Calu3 (cell line): ENCODE measurements at regions not wholly inside any gene's neighbourhood (a gene's known extent, or its start where the extent isn't known, plus 50 kb on each side); places are given as distances from the start of the nearest gene placed in this dataset.

Experiments
- BruUV-seq: library from RNA; stranded (reverse); fragments of 400-500 nt; replicated peaks from 2 replicates; lab custom pipeline; 2021; lab: Mats Ljungman, UMichigan
- CTCF ChIA-PET: fragments of 300-600 bp; sonication (Branson Sonifier 250); formaldehyde crosslinking; loops from one replicate; lab custom pipeline; 2022; ENCODE audit warnings: antibody characterized with exemption; lab: Charles Lee
- DNase-seq: peaks from one replicate; pipeline ENCODE4 v3.0.0; 2022
- H3K27ac Mint-ChIP-seq: one replicate; pipeline ENCODE4 v1.8.0; 2022; ENCODE audit warnings: mixed read lengths; ENCODE audit not compliant: unreplicated experiment
- H3K27me3 Mint-ChIP-seq: one replicate; pipeline ENCODE4 v1.8.0; 2022; ENCODE audit warnings: mixed read lengths; ENCODE audit not compliant: unreplicated experiment
- H3K36me3 Mint-ChIP-seq: one replicate; pipeline ENCODE4 v1.8.0; 2022; ENCODE audit warnings: mild to moderate bottlenecking, moderate library complexity, mixed read lengths; ENCODE audit not compliant: insufficient read depth, unreplicated experiment
- H3K4me1 Mint-ChIP-seq: one replicate; pipeline ENCODE4 v1.8.0; 2022; ENCODE audit warnings: mild to moderate bottlenecking, low read depth, mixed read lengths; ENCODE audit not compliant: unreplicated experiment
- H3K4me3 Mint-ChIP-seq: one replicate; pipeline ENCODE4 v1.8.0; 2022; ENCODE audit warnings: mild to moderate bottlenecking, low read depth, moderate library complexity, mixed read lengths; ENCODE audit not compliant: unreplicated experiment
- H3K9me3 Mint-ChIP-seq: one replicate; pipeline ENCODE4 v1.8.0; 2022; ENCODE audit warnings: low read depth, mixed read lengths; ENCODE audit not compliant: unreplicated experiment
- CTCF ChIP-seq: fragments of 200-600 bp; IDR thresholded peaks from one replicate; pipeline ENCODE4 v1.8.0; 2022; ENCODE audit warnings: antibody characterized with exemption; ENCODE audit not compliant: unreplicated experiment
- intact Hi-C: fragments of 100-400 bp; cut with micrococcal nuclease; formaldehyde crosslinking; loops from one replicate; pipeline ENCODE4 v1.10.0; 2022; ENCODE audit not compliant: unreplicated experiment

GRCh38 chr9:13932528-13933267 lies 381.2 kb downstream of the NFIB start:
- Mint-ChIP-seq H3K36me3 (no peaks in the 10 kb centered on the region), H3K4me3 (no peak overlapping the region), H3K4me1 (no peaks in the 10 kb centered on the region), H3K9me3 (no peaks in the 10 kb centered on the region), H3K27me3 (no peaks in the 10 kb centered on the region), H3K27ac (no peak overlapping the region)
- no peak for DNase-seq
- CTCF ChIA-PET = no interaction called here
- intact Hi-C loops = no loop called here
- no peak for TF ChIP-seq CTCF
- no TSS peak for BruUV-seq

GRCh38 chr9:13929013-13929412 lies 384.9 kb downstream of the NFIB start:
- Mint-ChIP-seq H3K4me1 (no peaks in the 10 kb centered on the region), H3K9me3 (peaks cover 3% of the 10 kb centered on the region), H3K27ac (no peak overlapping the region), H3K36me3 (no peaks in the 10 kb centered on the region), H3K4me3 (no peak overlapping the region), H3K27me3 (no peaks in the 10 kb centered on the region)
- intact Hi-C loops = no loop called here
- BruUV-seq = no TSS peak
- DNase-seq = no peak
- CTCF ChIA-PET = no interaction called here
- no peak for TF ChIP-seq CTCF

GRCh38 chr9:13923381-13923780 lies 390.6 kb downstream of the NFIB start:
- H3K27ac Mint-ChIP-seq = no peak overlapping the region
- DNase-seq = no peak
- intact Hi-C loops = no loop called here
- no peak overlapping the region for H3K4me3 Mint-ChIP-seq
- TF ChIP-seq CTCF = no peak
- H3K4me1 Mint-ChIP-seq = no peaks in the 10 kb centered on the region
- CTCF ChIA-PET = no interaction called here
- no peaks in the 10 kb centered on the region for H3K36me3 Mint-ChIP-seq
- no TSS peak for BruUV-seq
- peaks cover 3% of the 10 kb centered on the region for H3K9me3 Mint-ChIP-seq
- H3K27me3 Mint-ChIP-seq = no peaks in the 10 kb centered on the region

GRCh38 chr9:13920557-13920956 lies 393.4 kb downstream of the NFIB start:
- no peaks in the 10 kb centered on the region for H3K36me3 Mint-ChIP-seq
- CTCF ChIA-PET = no interaction called here
- no peaks in the 10 kb centered on the region for H3K9me3 Mint-ChIP-seq
- no peak for TF ChIP-seq CTCF
- no peak for DNase-seq
- H3K27ac Mint-ChIP-seq = no peak overlapping the region
- no TSS peak for BruUV-seq
- H3K4me1 Mint-ChIP-seq = no peaks in the 10 kb centered on the region
- no peaks in the 10 kb centered on the region for H3K27me3 Mint-ChIP-seq
- intact Hi-C loops = no loop called here
- no peak overlapping the region for H3K4me3 Mint-ChIP-seq
